Stimulated activated CD8-positive, alpha-beta memory T cell treated with anti-CD3 and anti-CD28 coated beads, Interleukin-12 subunit alpha, Interleukin-12 subunit beta, amount 100 ng/mL, for 1 hour (primary cell): ENCODE measurements at regions not wholly inside any gene's neighbourhood (a gene's known extent, or its start where the extent isn't known, plus 50 kb on each side); places are given as distances from the start of the nearest gene placed in this dataset.
"Not testable (repeated sequence)": the region's sequence is repeated elsewhere in the genome, so short reads cannot be mapped to it uniquely, and the experiment has no call there.

ENCODE experiments used
- DNase-seq: peaks from one replicate; pipeline ENCODE4 v3.0.0-alpha.2; 2020; ENCODE audit warnings: low read depth

- DNase-seq = no peak
Observed at GRCh38 chr16:66206363-66206762, 160.1 kb upstream of the CDH5 start.

- no peak for DNase-seq
Observed at GRCh38 chr16:66205287-66206231, 160.9 kb upstream of the CDH5 start.

- DNase-seq = no peak
Observed at GRCh38 chr16:66204756-66205155, 161.7 kb upstream of the CDH5 start.

- DNase-seq = no peak
Observed at GRCh38 chr16:66203476-66203875, 163.0 kb upstream of the CDH5 start.

- DNase-seq = no peak
Observed at GRCh38 chr16:66199189-66199588, 167.3 kb upstream of the CDH5 start.

- no peak for DNase-seq
Observed at GRCh38 chr16:66198641-66199040, 167.8 kb upstream of the CDH5 start.

GRCh38 chr16:66197668-66198278 is 168.7 kb upstream of the CDH5 start:
- no peak for DNase-seq

- DNase-seq = no peak
Observed at GRCh38 chr16:66196770-66197169, 169.7 kb upstream of the CDH5 start.

- DNase-seq = no peak
Observed at GRCh38 chr16:66194866-66195265, 171.6 kb upstream of the CDH5 start.

GRCh38 chr16:66193543-66194229 is 172.8 kb upstream of the CDH5 start:
- DNase-seq = no peak

GRCh38 chr16:66190411-66190810 is 176.1 kb upstream of the CDH5 start:
- no peak for DNase-seq

GRCh38 chr16:66189951-66190350 is 176.5 kb upstream of the CDH5 start:
- DNase-seq = no peak

GRCh38 chr16:66188917-66189725 is 177.4 kb upstream of the CDH5 start:
- no peak for DNase-seq

GRCh38 chr16:66186251-66186785 is 180.2 kb upstream of the CDH5 start:
- DNase-seq = no peak

- DNase-seq = no peak
Observed at GRCh38 chr16:66182592-66182991, 183.9 kb upstream of the CDH5 start.

GRCh38 chr16:66176731-66177130 is 189.8 kb upstream of the CDH5 start:
- DNase-seq = no peak

GRCh38 chr16:66176111-66176510 is 190.4 kb upstream of the CDH5 start:
- no peak for DNase-seq

- no peak for DNase-seq
Observed at GRCh38 chr16:66175636-66176035, 190.9 kb upstream of the CDH5 start.

GRCh38 chr16:66175058-66175457 is 191.4 kb upstream of the CDH5 start:
- no peak for DNase-seq

GRCh38 chr16:66173796-66174195 is 192.7 kb upstream of the CDH5 start:
- not testable (repeated sequence) for DNase-seq

- DNase-seq = not testable (repeated sequence)
Observed at GRCh38 chr16:66173181-66173580, 193.3 kb upstream of the CDH5 start.

GRCh38 chr16:66172463-66172862 is 194.0 kb upstream of the CDH5 start:
- DNase-seq = no peak
